HG02852 (cell line): ENCODE measurements at regions not wholly inside any gene's neighbourhood (a gene's known extent, or its start where the extent isn't known, plus 50 kb on each side); places are given as distances from the start of the nearest gene placed in this dataset.

Experiments used
- ATAC-seq: cut with Tn5 transposase; IDR thresholded peaks from one replicate; pipeline ENCODE4 v1.9.1; 2021; ENCODE audit warnings: mild to moderate bottlenecking, moderate library complexity; ENCODE audit not compliant: unreplicated experiment

GRCh38 chrX:11952176-11952720, 186.0 kb upstream of the FRMPD4 start:
- ATAC-seq: no peak

DNA sequence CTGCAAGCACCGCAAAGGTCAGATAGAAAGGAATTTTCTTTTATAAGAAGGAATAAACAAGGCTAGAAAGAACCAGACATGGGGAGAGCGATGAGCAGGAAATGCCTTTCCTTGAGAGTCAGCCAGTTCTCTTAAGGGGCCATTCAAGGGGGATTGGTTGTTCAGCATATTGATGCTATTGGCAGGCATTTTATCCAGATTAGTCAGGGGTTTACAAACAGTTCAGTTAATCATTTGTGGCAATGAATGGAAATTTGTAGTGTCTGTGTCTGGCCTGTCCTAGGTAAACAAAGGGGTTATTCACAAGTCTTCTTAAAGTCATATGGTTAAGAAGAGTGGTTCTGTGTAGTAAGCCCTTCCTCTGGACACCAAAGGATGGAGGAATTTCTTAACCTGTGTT, 184.7 kb upstream of the FRMPD4 start:
- no peak for ATAC-seq

GRCh38 chrX:11954176-11954575, 184.1 kb upstream of the FRMPD4 start:
- no peak for ATAC-seq

DNA sequence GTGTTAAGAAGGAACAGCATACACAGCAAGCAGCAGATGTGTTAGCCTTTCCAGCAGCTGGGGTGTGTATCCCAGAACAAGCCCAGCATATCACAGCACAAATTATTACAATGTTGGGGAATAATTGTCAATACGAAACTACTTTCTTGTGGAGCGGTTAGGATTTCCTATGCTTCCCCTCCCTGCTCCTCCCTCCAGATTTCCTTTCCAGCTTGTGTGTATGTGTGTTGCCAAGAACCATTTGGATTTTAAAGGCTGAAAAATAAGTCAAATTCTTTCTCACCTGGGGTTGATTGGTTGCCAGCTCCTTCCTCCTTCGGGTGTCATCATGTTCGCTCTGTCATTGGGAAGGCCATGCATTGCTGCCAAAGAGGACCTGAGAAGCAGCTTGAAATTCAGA, 178.2 kb upstream of the FRMPD4 start:
- no peak for ATAC-seq

- ATAC-seq: no peak
Measured at GRCh38 chrX:11965436-11965835, 172.8 kb upstream of the FRMPD4 start.

- no peak for ATAC-seq
Measured at GRCh38 chrX:11967986-11968869, 170.0 kb upstream of the FRMPD4 start.

DNA sequence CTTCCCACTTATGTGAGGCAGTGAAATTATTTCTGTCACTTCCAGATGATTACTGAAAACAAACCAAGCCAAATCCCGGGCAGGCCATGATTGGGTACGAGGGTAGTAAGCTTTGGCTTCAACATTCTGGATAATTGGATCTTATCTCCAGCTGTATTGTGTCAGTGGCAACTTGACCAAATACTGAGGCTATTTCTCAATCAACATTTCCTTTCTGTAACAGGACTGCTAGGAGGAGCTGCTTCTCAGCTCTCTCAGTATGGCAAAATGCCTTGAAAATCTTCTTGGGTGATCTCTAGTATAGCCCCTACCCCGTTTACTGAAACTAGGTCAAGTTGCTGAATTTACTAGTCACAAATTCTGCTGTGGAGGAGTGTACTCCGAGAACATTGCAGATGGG, 169.3 kb upstream of the FRMPD4 start:
- no peak for ATAC-seq

DNA sequence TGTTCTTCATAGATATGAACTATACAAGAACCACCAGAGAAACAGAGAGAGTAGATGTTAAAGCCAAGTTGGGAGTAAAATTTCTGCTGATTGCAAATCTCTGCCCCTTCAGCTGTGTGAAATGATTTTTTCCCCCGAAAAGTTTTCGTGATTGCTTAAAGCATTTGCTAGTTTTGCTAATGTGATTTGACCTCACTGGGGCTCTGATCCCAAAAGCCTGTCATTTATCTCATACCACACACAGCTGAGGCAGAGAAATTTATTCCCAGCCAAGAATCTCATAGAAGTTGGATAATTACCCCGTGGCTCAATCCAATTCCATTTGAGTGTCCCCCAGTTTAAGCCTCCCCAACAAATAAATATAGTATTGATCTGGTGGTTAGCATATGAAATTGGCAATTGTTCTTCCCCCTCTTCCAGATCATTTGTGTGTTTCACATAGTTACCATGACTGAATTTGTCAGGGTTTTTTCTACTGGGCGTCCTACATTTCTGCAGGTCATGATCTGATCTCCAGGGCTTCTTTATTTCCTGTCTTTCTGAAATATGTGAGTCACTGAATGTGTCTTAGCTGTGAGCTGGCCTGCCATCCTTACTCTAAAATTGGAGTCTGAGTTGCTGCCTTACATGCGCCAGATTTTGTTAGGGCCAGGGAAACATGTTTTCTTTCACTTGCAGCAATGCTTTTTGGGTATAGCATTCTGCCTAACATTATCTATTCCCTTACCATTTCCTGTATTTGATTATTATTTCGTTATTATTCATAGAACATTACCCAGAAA, 167.5 kb upstream of the FRMPD4 start:
- ATAC-seq: no peak

- no peak for ATAC-seq
Measured at GRCh38 chrX:11976663-11977062, 161.6 kb upstream of the FRMPD4 start.

- ATAC-seq: no peak
Measured at GRCh38 chrX:11992271-11992670, 146.0 kb upstream of the FRMPD4 start.

DNA sequence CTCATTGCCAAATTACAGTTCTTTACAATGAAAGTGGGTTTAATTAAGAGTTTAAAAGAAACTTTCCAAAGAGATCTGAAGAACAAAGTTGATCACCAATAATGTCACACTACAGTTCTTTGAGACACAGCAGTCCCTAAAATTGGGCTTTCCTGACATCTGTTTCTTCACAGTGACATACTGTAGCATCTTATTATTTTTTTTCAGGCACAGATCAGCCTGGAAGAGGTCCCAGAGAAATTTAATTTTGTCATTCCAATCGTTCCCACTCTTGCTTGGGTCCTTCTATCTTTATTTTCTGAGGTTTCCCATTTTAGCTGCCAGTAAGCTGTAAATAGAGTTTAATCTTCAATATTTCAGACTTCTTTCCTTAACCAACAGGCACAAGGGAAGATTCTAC, 143.1 kb upstream of the FRMPD4 start:
- ATAC-seq: no peak

DNA sequence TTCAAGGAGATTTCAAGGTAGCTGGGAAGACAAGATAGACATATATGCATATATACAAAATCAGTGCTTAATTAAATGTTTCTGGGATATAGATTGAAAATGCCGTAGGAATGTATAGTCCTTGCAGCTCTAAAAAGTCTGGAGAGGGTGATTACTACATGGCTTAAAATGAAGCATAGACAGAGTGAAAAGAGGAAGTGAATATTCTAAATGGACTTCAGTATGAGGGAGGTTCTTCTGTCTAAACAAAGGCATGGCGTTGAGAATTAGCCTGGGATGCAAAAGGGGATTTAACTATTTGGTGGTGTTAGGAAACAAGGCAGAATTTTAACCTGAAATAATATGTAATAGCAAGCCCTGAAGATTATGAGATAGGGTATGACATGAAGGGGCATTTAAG, 141.5 kb upstream of the FRMPD4 start:
- ATAC-seq: no peak

GRCh38 chrX:11998944-11999343, 139.3 kb upstream of the FRMPD4 start:
- ATAC-seq: no peak

GRCh38 chrX:12002876-12003275, 135.4 kb upstream of the FRMPD4 start:
- ATAC-seq: no peak

DNA sequence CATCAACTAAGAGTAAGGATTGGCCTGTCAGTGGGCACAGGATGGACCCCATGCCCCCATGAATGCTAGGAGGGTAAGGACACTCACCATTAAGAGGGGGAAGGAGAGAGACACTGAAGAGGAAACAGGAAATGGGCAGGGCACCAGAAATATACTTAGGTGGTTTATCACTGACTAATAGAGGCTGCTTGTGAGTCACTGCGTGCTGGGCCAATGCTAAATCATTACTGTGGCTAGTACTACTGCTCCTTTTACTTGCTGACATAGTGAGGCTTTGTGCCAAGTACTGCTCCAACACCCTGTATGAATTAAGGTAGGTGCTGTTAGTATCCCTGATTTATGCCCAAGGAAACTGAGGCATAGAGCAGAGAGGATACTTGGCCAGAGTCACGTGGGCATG, 130.4 kb upstream of the FRMPD4 start:
- no peak for ATAC-seq

DNA sequence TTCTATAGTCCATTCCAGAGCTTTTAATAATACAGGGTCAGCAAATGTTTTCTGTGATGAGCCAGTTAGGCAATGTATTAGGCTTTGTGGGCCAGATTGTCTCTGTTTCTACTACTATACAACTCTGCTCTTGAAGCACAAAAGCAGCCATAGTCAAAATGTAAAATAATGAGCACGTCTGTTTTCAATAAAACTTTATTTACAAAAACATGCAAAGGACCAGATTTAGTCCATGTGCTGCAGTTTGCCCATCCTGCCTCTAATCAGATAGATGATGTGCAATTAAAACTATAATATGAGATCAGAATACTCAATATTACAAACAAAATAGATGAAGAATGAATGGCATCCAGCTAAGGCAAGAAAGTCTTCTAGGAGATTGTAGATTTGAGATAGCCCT, 127.8 kb upstream of the FRMPD4 start:
- no peak for ATAC-seq

- ATAC-seq: no peak
Measured at GRCh38 chrX:12011075-12011474, 127.2 kb upstream of the FRMPD4 start.

DNA sequence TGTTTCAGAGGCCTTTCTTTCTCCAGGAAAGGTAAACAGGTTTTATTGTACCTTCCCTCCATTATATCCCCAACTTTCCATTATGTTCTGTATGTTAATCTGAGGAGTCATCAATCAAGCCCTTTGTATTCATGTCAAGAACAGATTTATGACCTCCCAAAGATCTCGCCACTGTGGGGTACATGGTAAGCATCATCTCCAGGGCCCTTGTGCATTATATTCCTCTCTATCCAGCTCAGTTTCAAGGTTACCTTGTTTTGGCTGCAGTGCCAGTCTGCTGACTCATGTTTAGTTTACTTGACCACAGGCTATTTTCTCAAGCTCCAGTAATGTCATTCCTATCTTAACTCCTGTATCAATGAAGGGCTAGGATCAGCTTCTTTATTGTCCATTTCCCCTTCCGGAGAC, 125.1 kb upstream of the FRMPD4 start:
- no peak for ATAC-seq

GRCh38 chrX:12021698-12022097, 116.6 kb upstream of the FRMPD4 start:
- ATAC-seq: no peak

- ATAC-seq: no peak
Measured at GRCh38 chrX:12026481-12026880, 111.8 kb upstream of the FRMPD4 start.

- ATAC-seq: no peak
Measured at GRCh38 chrX:12032082-12032481, 106.2 kb upstream of the FRMPD4 start.

GRCh38 chrX:12034741-12035140, 103.5 kb upstream of the FRMPD4 start:
- ATAC-seq: no peak
